ENCODE measurements at regions not wholly inside any gene's neighbourhood (a gene's known extent, or its start where the extent isn't known, plus 50 kb on each side); places are given as distances from the start of the nearest gene placed in this dataset.

DNA sequence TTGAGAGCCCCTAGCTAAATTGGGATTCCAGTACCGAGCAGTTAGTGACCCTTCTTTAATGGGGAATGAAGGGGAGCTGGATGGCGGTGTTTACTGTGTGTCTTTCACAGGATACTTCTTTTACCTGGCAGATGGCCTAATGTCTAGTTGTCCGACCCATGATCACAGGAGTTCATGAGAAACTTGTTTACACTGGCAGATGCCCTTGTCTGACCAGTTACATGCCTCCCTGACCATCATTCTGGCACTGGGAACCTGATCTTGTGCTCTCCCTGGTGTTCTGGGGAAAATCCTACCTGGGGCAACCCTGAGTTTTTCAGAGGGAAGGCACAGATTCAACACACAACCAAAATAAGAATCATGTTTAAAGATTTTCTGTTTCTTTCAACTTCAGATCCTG is 120.1 kb upstream of the SLC13A1 start:
- Histone ChIP-seq H3K27me3 (replicated peaks; ENCODE audit: insufficient read depth, low read length) (no peaks in the 10 kb centered on the region), H3K9ac (ENCODE audit: low read length) (no peak overlapping the region), H3K79me2 (ENCODE audit: low read length) (no peaks in the 10 kb centered on the region), H3K4me2 (ENCODE audit: low read depth, low read length) (no peak overlapping the region), H3K4me3 (ENCODE audit: low read length) (no peak overlapping the region), H3K9me3 (replicated peaks; ENCODE audit: insufficient read depth, low read length) (no peaks in the 10 kb centered on the region), H3K4me1 (ENCODE audit: low read length) (no peaks in the 10 kb centered on the region), H3K9me2 (replicated peaks; ENCODE audit: insufficient read depth, low read length) (no peaks in the 10 kb centered on the region), H3K36me3 (replicated peaks; ENCODE audit: insufficient read depth, low read length) (no peaks in the 10 kb centered on the region), H3F3A (ENCODE audit: insufficient read depth, low read length) (no peaks in the 10 kb centered on the region), H3K27ac (ENCODE audit: low read length) (no peak overlapping the region), H2AFZ (ENCODE audit: low read length) (no peak overlapping the region), H4K20me1 (ENCODE audit: insufficient read depth, low read length) (no peaks in the 10 kb centered on the region)
- no peak for DNase-seq
- no peak for TF ChIP-seq CTCF (IDR thresholded peaks at IDR 0.05; ENCODE audit: low read length)
- no peak for TF ChIP-seq EZH2 (optimal IDR thresholded peaks at IDR 0.05; ENCODE audit: low read depth, low read length)
- no peak for TF ChIP-seq EZH2phosphoT487 (IDR thresholded peaks at IDR 0.05; ENCODE audit: low read length)

GRCh38 chr7:123314886-123315285 is 115.1 kb upstream of the SLC13A1 start:
- Histone ChIP-seq H2AFZ (ENCODE audit: low read length) (no peak overlapping the region), H3K4me3 (ENCODE audit: low read length) (no peak overlapping the region), H3K4me1 (ENCODE audit: low read length) (no peaks in the 10 kb centered on the region), H3K9me3 (replicated peaks; ENCODE audit: insufficient read depth, low read length) (no peaks in the 10 kb centered on the region), H3K27me3 (replicated peaks; ENCODE audit: insufficient read depth, low read length) (no peaks in the 10 kb centered on the region), H3F3A (ENCODE audit: insufficient read depth, low read length) (no peaks in the 10 kb centered on the region), H3K9me2 (replicated peaks; ENCODE audit: insufficient read depth, low read length) (no peaks in the 10 kb centered on the region), H3K79me2 (ENCODE audit: low read length) (no peaks in the 10 kb centered on the region), H3K9ac (ENCODE audit: low read length) (no peak overlapping the region), H4K20me1 (ENCODE audit: insufficient read depth, low read length) (no peaks in the 10 kb centered on the region), H3K4me2 (ENCODE audit: low read depth, low read length) (no peak overlapping the region), H3K36me3 (replicated peaks; ENCODE audit: insufficient read depth, low read length) (no peaks in the 10 kb centered on the region), H3K27ac (ENCODE audit: low read length) (no peak overlapping the region)
- DNase-seq, result no peak
- no peak for TF ChIP-seq EZH2phosphoT487 (IDR thresholded peaks at IDR 0.05; ENCODE audit: low read length)
- no peak for TF ChIP-seq EZH2 (optimal IDR thresholded peaks at IDR 0.05; ENCODE audit: low read depth, low read length)
- no peak for TF ChIP-seq CTCF (IDR thresholded peaks at IDR 0.05; ENCODE audit: low read length)

GRCh38 chr7:123308254-123308951 is 108.6 kb upstream of the SLC13A1 start:
- DNase-seq, result no peak
- TF ChIP-seq CTCF (IDR thresholded peaks at IDR 0.05; ENCODE audit: low read length), result no peak

More at GRCh38 chr7:123308254-123308951, 108.6 kb upstream of the SLC13A1 start:
- H3K4me1 ChIP-seq (ENCODE audit: low read length), result no peaks in the 10 kb centered on the region
- no peaks in the 10 kb centered on the region for H3K27me3 ChIP-seq (replicated peaks; ENCODE audit: insufficient read depth, low read length)
- no peak overlapping the region for H2AFZ ChIP-seq (ENCODE audit: low read length)
- no peak overlapping the region for H3K4me2 ChIP-seq (ENCODE audit: low read depth, low read length)
- H3F3A ChIP-seq (ENCODE audit: insufficient read depth, low read length), result no peaks in the 10 kb centered on the region
- H3K9ac ChIP-seq (ENCODE audit: low read length), result no peak overlapping the region
- H3K9me3 ChIP-seq (replicated peaks; ENCODE audit: insufficient read depth, low read length), result no peaks in the 10 kb centered on the region
- H3K27ac ChIP-seq (ENCODE audit: low read length), result no peak overlapping the region
- no peaks in the 10 kb centered on the region for H3K36me3 ChIP-seq (replicated peaks; ENCODE audit: insufficient read depth, low read length)
- H4K20me1 ChIP-seq (ENCODE audit: insufficient read depth, low read length), result no peaks in the 10 kb centered on the region
- no peak overlapping the region for H3K4me3 ChIP-seq (ENCODE audit: low read length)
- H3K9me2 ChIP-seq (replicated peaks; ENCODE audit: insufficient read depth, low read length), result no peaks in the 10 kb centered on the region
- no peaks in the 10 kb centered on the region for H3K79me2 ChIP-seq (ENCODE audit: low read length)

Measured in MM.1S (cell line).